ENCODE measurements at regions not wholly inside any gene's neighbourhood (a gene's known extent, or its start where the extent isn't known, plus 50 kb on each side); places are given as distances from the start of the nearest gene placed in this dataset.
A peak's percentile ranks its signal among the peaks of the same experiment; 100 is the strongest.

- DNase-seq = no peak
Measured at GRCh38 chr3:160622263-160623045, 54.5 kb upstream of the ARL14 start.

- no peak for DNase-seq
Measured at GRCh38 chr3:160618878-160619277, 53.5 kb upstream of the KPNA4 start.

- DNase-seq = no peak
Measured at GRCh38 chr3:160618363-160618762, 53.0 kb upstream of the KPNA4 start.

- no peak for DNase-seq
Measured at GRCh38 chr3:160617636-160618035, 52.3 kb upstream of the KPNA4 start.

GRCh38 chr3:160616716-160617115 is 51.3 kb upstream of the KPNA4 start:
- DNase-seq = peak; percentile 58

- no peak for DNase-seq
Measured at GRCh38 chr3:160616311-160616710, 50.9 kb upstream of the KPNA4 start.

Data from EL (cell line).